DMS 273 (cell line): ENCODE measurements at regions not wholly inside any gene's neighbourhood (a gene's known extent, or its start where the extent isn't known, plus 50 kb on each side); places are given as distances from the start of the nearest gene placed in this dataset.
A peak's percentile ranks its signal among the peaks of the same experiment; 100 is the strongest.
"Not testable (repeated sequence)": the region's sequence is repeated elsewhere in the genome, so short reads cannot be mapped to it uniquely, and the experiment has no call there.

Experiments
- DNase-seq: peaks from one replicate; lab custom pipeline; 2025; ENCODE audit not compliant: unreplicated experiment; lab: John Stamatoyannopoulos, UW

GRCh38 chr11:56883371-56883987, 105.2 kb upstream of the OR5AK2 start:
- no peak for DNase-seq

GRCh38 chr11:56876621-56877275, 112.0 kb upstream of the OR5AK2 start:
- no peak for DNase-seq

- no peak for DNase-seq
Measured at GRCh38 chr11:56855217-56855616, 106.7 kb upstream of the OR9G4 start.

- no peak for DNase-seq
Measured at GRCh38 chr11:56852131-56852530, 103.6 kb upstream of the OR9G4 start.

GRCh38 chr11:56849852-56850251, 101.4 kb upstream of the OR9G4 start:
- no peak for DNase-seq

- DNase-seq: no peak
Measured at GRCh38 chr11:56849250-56849649, 100.8 kb upstream of the OR9G4 start.

GRCh38 chr11:56848141-56848809, 99.8 kb upstream of the OR9G4 start:
- no peak for DNase-seq

GRCh38 chr11:56846631-56847576, 98.4 kb upstream of the OR9G4 start:
- no peak for DNase-seq

GRCh38 chr11:56845121-56845732, 96.7 kb upstream of the OR9G4 start:
- no peak for DNase-seq

GRCh38 chr11:56843816-56844215, 95.3 kb upstream of the OR9G4 start:
- DNase-seq: no peak

- no peak for DNase-seq
Measured at GRCh38 chr11:56842814-56843794, 94.6 kb upstream of the OR9G4 start.

GRCh38 chr11:56841210-56841810, 92.8 kb upstream of the OR9G4 start:
- DNase-seq: peak; percentile 49

- DNase-seq: not testable (repeated sequence)
Measured at GRCh38 chr11:56827357-56827756, 78.9 kb upstream of the OR9G4 start.

- no peak for DNase-seq
Measured at GRCh38 chr11:56819916-56820315, 71.4 kb upstream of the OR9G4 start.

- no peak for DNase-seq
Measured at GRCh38 chr11:56817661-56818060, 69.2 kb upstream of the OR9G4 start.

GRCh38 chr11:56816259-56816658, 67.8 kb upstream of the OR9G4 start:
- no peak for DNase-seq

- DNase-seq: no peak
Measured at GRCh38 chr11:56808326-56808725, 59.8 kb upstream of the OR9G4 start.

GRCh38 chr11:56799691-56800210, 51.3 kb upstream of the OR9G4 start:
- DNase-seq: no peak
